ENCODE measurements at regions not wholly inside any gene's neighbourhood (a gene's known extent, or its start where the extent isn't known, plus 50 kb on each side); places are given as distances from the start of the nearest gene placed in this dataset.
A peak's percentile ranks its signal among the peaks of the same experiment; 100 is the strongest.

DNA sequence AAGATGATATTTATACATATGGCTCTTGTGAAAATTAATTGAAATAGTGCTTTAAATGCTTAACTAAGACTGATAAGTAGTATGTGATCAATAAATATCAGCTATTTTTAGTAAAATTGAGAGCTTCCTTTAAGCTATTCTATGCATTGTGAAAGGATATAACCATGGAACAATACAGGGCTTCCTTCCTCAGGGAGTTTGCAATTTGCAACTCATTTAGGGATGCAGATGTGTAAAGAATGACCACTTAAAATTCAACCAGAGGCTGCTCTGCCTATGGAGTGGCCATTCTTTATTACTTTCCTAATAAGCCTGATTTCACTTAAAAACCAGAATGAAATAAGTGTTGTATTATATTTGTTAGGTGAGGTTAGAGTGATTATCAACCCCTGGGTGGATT, 103.2 kb upstream of the PRICKLE1 start:
- H3K9ac ChIP-seq (ENCODE audit: low read depth in 1 of 2, low read length in 2 of 2): no peak overlapping the region
- TF ChIP-seq, protein P1, sequence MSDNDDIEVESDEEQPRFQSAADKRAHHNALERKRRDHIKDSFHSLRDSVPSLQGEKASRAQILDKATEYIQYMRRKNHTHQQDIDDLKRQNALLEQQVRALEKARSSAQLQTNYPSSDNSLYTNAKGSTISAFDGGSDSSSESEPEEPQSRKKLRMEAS (IDR thresholded peaks at IDR 0.05): no peak
- TF ChIP-seq NR2F2 (IDR thresholded peaks at IDR 0.05) (no peak), YY1 (IDR thresholded peaks at IDR 0.05) (no peak), EGR1 (IDR thresholded peaks at IDR 0.05; ENCODE audit: low read depth in 2 of 2) (no peak), SP1 (IDR thresholded peaks at IDR 0.05) (no peak), JUND (IDR thresholded peaks at IDR 0.05) (no peak), FOXA1 (IDR thresholded peaks at IDR 0.05) (no peak), RXRA (IDR thresholded peaks at IDR 0.05) (no peak), HNF4A (conservative IDR thresholded peaks at IDR 0.05) (no peak), HNF4G (IDR thresholded peaks at IDR 0.05) (no peak)
- no peaks in the 10 kb centered on the region for H3K36me3 ChIP-seq (ENCODE audit: control insufficient read depth in 4 of 4, insufficient read depth in 3 of 4, low read depth in 1 of 4, low read length in 3 of 4)
- no peaks in the 10 kb centered on the region for H3K4me1 ChIP-seq (ENCODE audit: control insufficient read depth in 4 of 4, insufficient read depth in 4 of 4, low read length in 3 of 4)
- DNase-seq (ENCODE audit: low spot score): no peak
- H3K4me3 ChIP-seq (ENCODE audit: low read depth in 1 of 3, low read length in 3 of 3): no peak overlapping the region
- no peak overlapping the region for H3K27ac ChIP-seq (ENCODE audit: low read depth in 1 of 2, low read length in 2 of 2)
- no peaks in the 10 kb centered on the region for H3K27me3 ChIP-seq (ENCODE audit: control insufficient read depth in 4 of 4, insufficient read depth in 4 of 4, low read length in 3 of 4)
- no peaks in the 10 kb centered on the region for H3K9me3 ChIP-seq (ENCODE audit: control insufficient read depth in 4 of 4, low read length in 3 of 4)

DNA sequence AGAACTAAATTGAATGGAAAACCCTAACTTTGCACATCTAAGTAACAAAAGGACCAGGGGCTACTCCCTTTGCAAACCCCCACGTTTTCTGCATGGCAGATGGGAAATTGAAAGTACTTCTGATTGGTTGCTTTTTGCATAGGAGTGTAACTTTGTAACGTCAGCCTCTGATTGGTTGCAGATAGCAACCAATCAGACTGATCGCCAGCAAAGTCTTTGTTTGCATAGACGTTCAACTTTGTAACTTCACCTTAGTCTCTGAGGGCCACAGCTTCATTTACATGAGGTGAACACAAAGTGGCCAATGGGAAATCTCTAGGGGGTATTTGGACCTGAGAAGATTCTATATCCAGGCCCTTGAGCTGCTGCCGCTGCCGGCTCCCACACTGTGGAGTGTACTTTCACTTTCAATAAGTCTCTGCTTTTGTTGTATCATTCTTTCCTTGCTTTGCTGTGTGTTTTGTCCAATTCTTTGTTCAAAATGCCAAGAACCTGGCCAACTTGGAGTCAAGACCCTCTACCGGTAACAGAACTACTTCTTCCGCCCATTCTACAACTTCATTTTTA, 102.5 kb upstream of the PRICKLE1 start:
- H3K4me3 ChIP-seq (ENCODE audit: low read depth in 1 of 3, low read length in 3 of 3): peak overlapping the region in 1 of 3 donors; percentile 8
- no peaks in the 10 kb centered on the region for H3K9me3 ChIP-seq (ENCODE audit: control insufficient read depth in 4 of 4, low read length in 3 of 4)
- DNase-seq (ENCODE audit: low spot score): no peak
- H3K4me1 ChIP-seq (ENCODE audit: control insufficient read depth in 4 of 4, insufficient read depth in 4 of 4, low read length in 3 of 4): no peaks in the 10 kb centered on the region
- no peaks in the 10 kb centered on the region for H3K27me3 ChIP-seq (ENCODE audit: control insufficient read depth in 4 of 4, insufficient read depth in 4 of 4, low read length in 3 of 4)
- 71% methylated on average over 8 of the region's 8 CpGs for WGBS
- H3K9ac ChIP-seq (ENCODE audit: low read depth in 1 of 2, low read length in 2 of 2): no peak overlapping the region
- TF ChIP-seq HNF4A (conservative IDR thresholded peaks at IDR 0.05): no peak
- TF ChIP-seq RXRA (IDR thresholded peaks at IDR 0.05): no peak
- no peak for TF ChIP-seq FOXA2 (IDR thresholded peaks at IDR 0.05)
- TF ChIP-seq RAD21 (IDR thresholded peaks at IDR 0.05): no peak
- no peak for TF ChIP-seq NR2F2 (IDR thresholded peaks at IDR 0.05)
- no peak for TF ChIP-seq SP1 (IDR thresholded peaks at IDR 0.05)
- no peak for TF ChIP-seq EGR1 (IDR thresholded peaks at IDR 0.05; ENCODE audit: low read depth in 2 of 2)
- TF ChIP-seq HNF4G (IDR thresholded peaks at IDR 0.05): no peak
- TF ChIP-seq, protein P2, sequence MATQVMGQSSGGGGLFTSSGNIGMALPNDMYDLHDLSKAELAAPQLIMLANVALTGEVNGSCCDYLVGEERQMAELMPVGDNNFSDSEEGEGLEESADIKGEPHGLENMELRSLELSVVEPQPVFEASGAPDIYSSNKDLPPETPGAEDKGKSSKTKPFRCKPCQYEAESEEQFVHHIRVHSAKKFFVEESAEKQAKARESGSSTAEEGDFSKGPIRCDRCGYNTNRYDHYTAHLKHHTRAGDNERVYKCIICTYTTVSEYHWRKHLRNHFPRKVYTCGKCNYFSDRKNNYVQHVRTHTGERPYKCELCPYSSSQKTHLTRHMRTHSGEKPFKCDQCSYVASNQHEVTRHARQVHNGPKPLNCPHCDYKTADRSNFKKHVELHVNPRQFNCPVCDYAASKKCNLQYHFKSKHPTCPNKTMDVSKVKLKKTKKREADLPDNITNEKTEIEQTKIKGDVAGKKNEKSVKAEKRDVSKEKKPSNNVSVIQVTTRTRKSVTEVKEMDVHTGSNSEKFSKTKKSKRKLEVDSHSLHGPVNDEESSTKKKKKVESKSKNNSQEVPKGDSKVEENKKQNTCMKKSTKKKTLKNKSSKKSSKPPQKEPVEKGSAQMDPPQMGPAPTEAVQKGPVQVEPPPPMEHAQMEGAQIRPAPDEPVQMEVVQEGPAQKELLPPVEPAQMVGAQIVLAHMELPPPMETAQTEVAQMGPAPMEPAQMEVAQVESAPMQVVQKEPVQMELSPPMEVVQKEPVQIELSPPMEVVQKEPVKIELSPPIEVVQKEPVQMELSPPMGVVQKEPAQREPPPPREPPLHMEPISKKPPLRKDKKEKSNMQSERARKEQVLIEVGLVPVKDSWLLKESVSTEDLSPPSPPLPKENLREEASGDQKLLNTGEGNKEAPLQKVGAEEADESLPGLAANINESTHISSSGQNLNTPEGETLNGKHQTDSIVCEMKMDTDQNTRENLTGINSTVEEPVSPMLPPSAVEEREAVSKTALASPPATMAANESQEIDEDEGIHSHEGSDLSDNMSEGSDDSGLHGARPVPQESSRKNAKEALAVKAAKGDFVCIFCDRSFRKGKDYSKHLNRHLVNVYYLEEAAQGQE (IDR thresholded peaks at IDR 0.05): no peak
- no peak for TF ChIP-seq FOXA1 (IDR thresholded peaks at IDR 0.05)
- no peak overlapping the region for H3K27ac ChIP-seq (ENCODE audit: low read depth in 1 of 2, low read length in 2 of 2)
- H3K36me3 ChIP-seq (ENCODE audit: control insufficient read depth in 4 of 4, insufficient read depth in 3 of 4, low read depth in 1 of 4, low read length in 3 of 4): no peaks in the 10 kb centered on the region

GRCh38 chr12:42690264-42690663, 100.7 kb upstream of the PRICKLE1 start:
- 77% methylated on average over 2 of the region's 2 CpGs for WGBS
- no peak for DNase-seq (ENCODE audit: low spot score)
- TF ChIP-seq TAF1 (conservative IDR thresholded peaks at IDR 0.05) (no peak), FOXA1 (IDR thresholded peaks at IDR 0.05) (no peak), YY1 (IDR thresholded peaks at IDR 0.05) (no peak), CTCF (IDR thresholded peaks at IDR 0.05; ENCODE audit: low read depth, low read length, missing input control) (no peak), NR2F2 (IDR thresholded peaks at IDR 0.05) (no peak), JUND (IDR thresholded peaks at IDR 0.05) (no peak), RAD21 (IDR thresholded peaks at IDR 0.05) (no peak), HNF4G (IDR thresholded peaks at IDR 0.05) (no peak), RXRA (IDR thresholded peaks at IDR 0.05) (no peak), HNF4A (conservative IDR thresholded peaks at IDR 0.05) (no peak), EGR1 (IDR thresholded peaks at IDR 0.05; ENCODE audit: low read depth in 2 of 2) (no peak)
- TF ChIP-seq, protein P1 (IDR thresholded peaks at IDR 0.05): no peak
- TF ChIP-seq, protein P2 (IDR thresholded peaks at IDR 0.05): no peak

More at GRCh38 chr12:42690264-42690663, 100.7 kb upstream of the PRICKLE1 start:
- Histone ChIP-seq H3K27me3 (ENCODE audit: control insufficient read depth in 4 of 4, insufficient read depth in 4 of 4, low read length in 3 of 4) (no peaks in the 10 kb centered on the region), H3K4me1 (ENCODE audit: control insufficient read depth in 4 of 4, insufficient read depth in 4 of 4, low read length in 3 of 4) (no peaks in the 10 kb centered on the region), H3K4me3 (ENCODE audit: low read depth in 1 of 3, low read length in 3 of 3) (no peak overlapping the region), H3K9ac (ENCODE audit: low read depth in 1 of 2, low read length in 2 of 2) (no peak overlapping the region), H3K36me3 (ENCODE audit: control insufficient read depth in 4 of 4, insufficient read depth in 3 of 4, low read depth in 1 of 4, low read length in 3 of 4) (no peaks in the 10 kb centered on the region), H3K9me3 (ENCODE audit: control insufficient read depth in 4 of 4, low read length in 3 of 4) (no peaks in the 10 kb centered on the region), H3K27ac (ENCODE audit: low read depth in 1 of 2, low read length in 2 of 2) (no peak overlapping the region)

Measured in liver (tissue), 8 donors.